SK-N-SH (cell line): ENCODE measurements at regions not wholly inside any gene's neighbourhood (a gene's known extent, or its start where the extent isn't known, plus 50 kb on each side); places are given as distances from the start of the nearest gene placed in this dataset.
A peak's percentile ranks its signal among the peaks of the same experiment; 100 is the strongest.

Experiments used
- CTCF ChIA-PET: fragments of 300-600, 350-600 bp; formaldehyde crosslinking; extraction: SDS; loops from one replicate; lab custom pipeline; 2021; lab: Yijun Ruan, JAX
- POLR2A ChIA-PET: fragments of 350-600 bp; sonication (Branson Sonifier 250); formaldehyde crosslinking; extraction: SDS; loops from one replicate; lab custom pipeline; 2020; ENCODE audit warnings: antibody characterized with exemption, inconsistent platforms; lab: Yijun Ruan, JAX
- DNase-seq: peaks from one replicate; pipeline ENCODE4 v3.0.0; 2012
- H2AFZ ChIP-seq: fragments of 200-600 bp; sonication (generic); 2 replicates; pipeline ENCODE4 v1.8.1; 2016; ENCODE audit warnings: antibody characterized with exemption, mild to moderate bottlenecking, low read depth
- H3F3A ChIP-seq: fragments of 200-600 bp; sonication (generic); replicated peaks from 2 replicates; pipeline ENCODE3; 2016; ENCODE audit warnings: antibody characterized with exemption, mild to moderate bottlenecking; ENCODE audit not compliant: insufficient read depth
- H3K27ac ChIP-seq, 2 experiments: fragments of 200-500 bp in 1 of 2; fragments of 200-600 bp in 1 of 2; sonication (Bioruptor generic) in 1 of 2; sonication (generic), shearing (Covaris generic) in 1 of 2; 2 replicates each; pipeline versions ENCODE4 v1.5.1 to v1.6.1; 2014 to 2016; ENCODE audit warnings: low read depth in 2 of 2, inconsistent platforms in 1 of 2, low read length in 1 of 2, mild to moderate bottlenecking in 1 of 2, mixed read lengths in 1 of 2
- H3K27me3 ChIP-seq: fragments of 200-600 bp; sonication (generic), shearing (Covaris generic); 2 replicates; pipeline ENCODE4 v1.6.1; 2016; ENCODE audit warnings: mixed run types; ENCODE audit not compliant: insufficient read depth
- H3K36me3 ChIP-seq, 2 experiments: fragments of 200-500 bp in 1 of 2; fragments of 200-600 bp in 1 of 2; sonication (Bioruptor generic) in 1 of 2; sonication (generic) in 1 of 2; replicated peaks in 1 of 2; 2 replicates each; pipeline versions ENCODE3 to v1.5.1; 2014 to 2016; ENCODE audit warnings: low read length in 1 of 2, mild to moderate bottlenecking in 1 of 2; ENCODE audit not compliant: insufficient read depth in 2 of 2, control insufficient read depth in 1 of 2
- H3K4me1 ChIP-seq, 2 experiments: fragments of 200-500 bp in 1 of 2; fragments of 200-600 bp in 1 of 2; sonication (Bioruptor generic) in 1 of 2; sonication (generic), shearing (Covaris generic) in 1 of 2; 2 replicates each; pipeline versions ENCODE4 v1.5.1 to v1.6.1; 2014 to 2016; ENCODE audit warnings: low read depth in 1 of 2, low read length in 1 of 2, mixed run types in 1 of 2; ENCODE audit not compliant: insufficient read depth in 2 of 2, control insufficient read depth in 1 of 2
- H3K4me2 ChIP-seq: fragments of 200-600 bp; sonication (generic), shearing (Covaris generic); 2 replicates; pipeline ENCODE4 v1.6.1; 2017; ENCODE audit warnings: mixed run types
- H3K4me3 ChIP-seq, 2 experiments: fragments of 200-500 bp in 1 of 2; fragments of 200-600 bp in 1 of 2; sonication (Bioruptor generic) in 1 of 2; sonication (generic), shearing (Covaris generic) in 1 of 2; 2 replicates each; pipeline versions ENCODE4 v1.5.1 to v1.8.1; 2014 to 2016; ENCODE audit warnings: low read depth in 2 of 2, inconsistent platforms in 1 of 2, low read length in 1 of 2, mild to moderate bottlenecking in 1 of 2, mixed read lengths in 1 of 2, moderate library complexity in 1 of 2
- H3K79me2 ChIP-seq: fragments of 200-600 bp; sonication (generic); 2 replicates; pipeline ENCODE4 v1.8.1; 2017; ENCODE audit warnings: mild to moderate bottlenecking; ENCODE audit not compliant: insufficient read depth
- H3K9ac ChIP-seq: fragments of 200-600 bp; sonication (generic); 2 replicates; pipeline ENCODE4 v1.6.1; 2017; ENCODE audit warnings: mixed run types
- H3K9me2 ChIP-seq: fragments of 200-600 bp; sonication (generic); 2 replicates; pipeline ENCODE4 v1.6.1; 2017; ENCODE audit warnings: mixed run types
- H3K9me3 ChIP-seq: fragments of 200-600 bp; sonication (generic); 2 replicates; pipeline ENCODE4 v1.6.1; 2017; ENCODE audit warnings: mixed run types, mild to moderate bottlenecking, moderate library complexity
- H4K20me1 ChIP-seq: fragments of 200-600 bp; sonication (generic); 2 replicates; pipeline ENCODE4 v1.6.1; 2017; ENCODE audit warnings: mild to moderate bottlenecking, mixed run types; ENCODE audit not compliant: insufficient read depth
- ELF1 ChIP-seq: IDR thresholded peaks from 2 replicates; pipeline ENCODE4 v1.4.0; 2012
- EP300 ChIP-seq, 2 experiments: IDR thresholded peaks; 2 replicates each; pipeline versions ENCODE4 v1.4.0 to v1.6.1; 2012; ENCODE audit warnings: borderline replicate concordance in 1 of 2, low read depth in 1 of 2, low read length in 1 of 2
- EZH2phosphoT487 ChIP-seq: fragments of 200-600 bp; sonication (generic); IDR thresholded peaks from 2 replicates; pipeline ENCODE4 v1.6.1; 2017; ENCODE audit warnings: low read depth, mixed run types, mild to moderate bottlenecking, antibody characterized with exemption, moderate library complexity, borderline replicate concordance
- FOXJ3 ChIP-seq: sonication (generic); formaldehyde crosslinking; IDR thresholded peaks from 2 replicates; pipeline ENCODE4 v1.5.1; 2020; ENCODE audit warnings: mild to moderate bottlenecking, missing genetic modification reagents
- FOXM1 ChIP-seq: IDR thresholded peaks from 2 replicates; pipeline ENCODE4 v1.4.0; 2012; ENCODE audit warnings: low read depth, mild to moderate bottlenecking
- GATA2 ChIP-seq: sonication (generic); formaldehyde crosslinking; IDR thresholded peaks from 2 replicates; pipeline ENCODE4 v1.5.0; 2020; ENCODE audit warnings: mild to moderate bottlenecking, missing genetic modification reagents
- JUND ChIP-seq: IDR thresholded peaks from 2 replicates; pipeline ENCODE4 v1.4.0; 2012
- MEF2A ChIP-seq: IDR thresholded peaks from 2 replicates; pipeline ENCODE4 v1.4.0; 2012; ENCODE audit warnings: low read depth, borderline replicate concordance
- MXI1 ChIP-seq: IDR thresholded peaks from 2 replicates; pipeline ENCODE4 v1.6.1; 2012; ENCODE audit warnings: mild to moderate bottlenecking, low read depth, low read length, improper control_type of control experiment
- NRF1 ChIP-seq: IDR thresholded peaks from 2 replicates; pipeline ENCODE4 v1.6.1; 2012; ENCODE audit warnings: low read depth, mild to moderate bottlenecking, low read length
- POLR2AphosphoS5 ChIP-seq: IDR thresholded peaks from 2 replicates; pipeline ENCODE4 v1.6.1; 2012; ENCODE audit warnings: low read depth, low read length
- RCOR1 ChIP-seq: fragments of 150-350 bp; IDR thresholded peaks from 2 replicates; pipeline ENCODE4 v1.6.1; 2017; ENCODE audit warnings: antibody characterized with exemption, low read length
- RFX5 ChIP-seq: IDR thresholded peaks from 2 replicates; pipeline ENCODE4 v1.6.1; 2012; ENCODE audit warnings: mild to moderate bottlenecking, improper control_type of control experiment, low read length
- RXRA ChIP-seq: IDR thresholded peaks from 2 replicates; pipeline ENCODE4 v1.4.0; 2012; ENCODE audit warnings: low read depth, mild to moderate bottlenecking, borderline replicate concordance
- SMC3 ChIP-seq: IDR thresholded peaks from 2 replicates; pipeline ENCODE4 v1.6.1; 2012; ENCODE audit warnings: low read depth, low read length, improper control_type of control experiment
- TAF1 ChIP-seq: IDR thresholded peaks from 2 replicates; pipeline ENCODE4 v1.6.1; 2012; ENCODE audit warnings: low read depth, mild to moderate bottlenecking, low read length, moderate library complexity, borderline replicate concordance
- TCF12 ChIP-seq: IDR thresholded peaks from 2 replicates; pipeline ENCODE4 v1.4.0; 2012
- TEAD4 ChIP-seq: IDR thresholded peaks from 2 replicates; pipeline ENCODE4 v1.4.0; 2012; ENCODE audit warnings: mild to moderate bottlenecking, borderline replicate concordance; ENCODE audit not compliant: insufficient read depth
- YY1 ChIP-seq: IDR thresholded peaks from 2 replicates; pipeline ENCODE4 v1.4.0; 2012; ENCODE audit warnings: low read depth, mild to moderate bottlenecking
- WGBS: methylation state at CpG from one replicate; pipeline ENCODE4 v1.1.6; 2017; ENCODE audit warnings: low lambda C conversion rate; 5-methylcytosine and 5-hydroxymethylcytosine counted together
- TF ChIP-seq, protein P1 (sequence below): IDR thresholded peaks from 2 replicates; pipeline ENCODE4; 2012
- TF ChIP-seq, protein P2 (sequence below): IDR thresholded peaks from 2 replicates; pipeline ENCODE4 v1.4.0; 2012; ENCODE audit warnings: low read depth, borderline replicate concordance
- TF ChIP-seq, protein P3 (sequence below): IDR thresholded peaks from 2 replicates; pipeline ENCODE4 v1.6.1; 2012; ENCODE audit warnings: mild to moderate bottlenecking, low read depth, low read length, moderate library complexity
- TF ChIP-seq, protein P4 (sequence below): fragments of 150-350 bp; IDR thresholded peaks from 2 replicates; pipeline ENCODE4 v1.6.1; 2017; ENCODE audit warnings: antibody characterized with exemption, low read length, low read depth, borderline replicate concordance
- TF ChIP-seq, protein P5 (sequence below): IDR thresholded peaks from 2 replicates; pipeline ENCODE4 v1.4.0; 2012; ENCODE audit warnings: low read depth

DNA sequence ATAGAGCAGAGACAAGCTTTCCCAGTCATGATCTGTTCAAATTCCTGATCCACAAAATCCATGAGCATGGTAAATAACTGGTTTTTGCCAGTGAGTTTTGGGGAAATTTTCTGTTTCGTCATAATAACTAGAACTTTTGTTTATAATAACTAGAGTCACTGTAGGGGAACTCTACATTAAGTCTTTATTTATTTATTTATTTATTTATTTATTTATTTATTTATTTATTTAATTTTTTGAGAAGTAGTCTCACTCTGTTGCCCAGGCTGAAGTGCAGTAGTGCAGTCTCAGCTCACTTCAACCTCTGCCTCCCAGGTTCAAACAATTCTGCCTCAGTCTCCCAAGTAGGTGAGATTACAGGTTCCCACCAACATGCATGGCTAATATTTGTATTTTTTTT, 1106.8 kb downstream of the AMY1C start:
- no peaks in the 10 kb centered on the region for H3K27me3 ChIP-seq
- no peak overlapping the region for H2AFZ ChIP-seq
- no peak overlapping the region for H3K4me3 ChIP-seq
- no peak for DNase-seq
- H3K27ac ChIP-seq = no peak overlapping the region
- no peaks in the 10 kb centered on the region for H3F3A ChIP-seq
- no peaks in the 10 kb centered on the region for H3K9me3 ChIP-seq
- no peaks in the 10 kb centered on the region for H4K20me1 ChIP-seq
- POLR2A ChIA-PET = no interaction called here
- CTCF ChIA-PET = no interaction called here
- no peaks in the 10 kb centered on the region for H3K4me1 ChIP-seq
- no peaks in the 10 kb centered on the region for H3K79me2 ChIP-seq
- no peak overlapping the region for H3K4me2 ChIP-seq
- H3K36me3 ChIP-seq = no peaks in the 10 kb centered on the region
- no peaks in the 10 kb centered on the region for H3K9me2 ChIP-seq
- no peak for TF ChIP-seq EP300 (IDR thresholded peaks at IDR 0.05; ENCODE audit: borderline replicate concordance in 1 of 2, low read depth in 1 of 2, low read length in 1 of 2)
- TF ChIP-seq, protein P1, sequence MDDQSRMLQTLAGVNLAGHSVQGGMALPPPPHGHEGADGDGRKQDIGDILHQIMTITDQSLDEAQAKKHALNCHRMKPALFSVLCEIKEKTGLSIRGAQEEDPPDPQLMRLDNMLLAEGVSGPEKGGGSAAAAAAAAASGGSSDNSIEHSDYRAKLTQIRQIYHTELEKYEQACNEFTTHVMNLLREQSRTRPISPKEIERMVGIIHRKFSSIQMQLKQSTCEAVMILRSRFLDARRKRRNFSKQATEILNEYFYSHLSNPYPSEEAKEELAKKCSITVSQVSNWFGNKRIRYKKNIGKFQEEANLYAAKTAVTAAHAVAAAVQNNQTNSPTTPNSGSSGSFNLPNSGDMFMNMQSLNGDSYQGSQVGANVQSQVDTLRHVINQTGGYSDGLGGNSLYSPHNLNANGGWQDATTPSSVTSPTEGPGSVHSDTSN = no peak
- TF ChIP-seq SMC3 = no peak
- TF ChIP-seq RCOR1 = no peak
- TF ChIP-seq YY1 = no peak
- TF ChIP-seq TCF12 = no peak
- no peak for TF ChIP-seq GATA2 (CRISPR knock-in tag)
- no peak for TF ChIP-seq NRF1
- no peak for TF ChIP-seq MEF2A
- TF ChIP-seq, protein P2, sequence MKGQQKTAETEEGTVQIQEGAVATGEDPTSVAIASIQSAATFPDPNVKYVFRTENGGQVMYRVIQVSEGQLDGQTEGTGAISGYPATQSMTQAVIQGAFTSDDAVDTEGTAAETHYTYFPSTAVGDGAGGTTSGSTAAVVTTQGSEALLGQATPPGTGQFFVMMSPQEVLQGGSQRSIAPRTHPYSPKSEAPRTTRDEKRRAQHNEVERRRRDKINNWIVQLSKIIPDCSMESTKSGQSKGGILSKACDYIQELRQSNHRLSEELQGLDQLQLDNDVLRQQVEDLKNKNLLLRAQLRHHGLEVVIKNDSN = no peak
- TF ChIP-seq RXRA = no peak
- no peak for TF ChIP-seq FOXM1
- TF ChIP-seq TEAD4 = no peak
- TF ChIP-seq EZH2phosphoT487 = no peak
- WGBS = 67% methylated on average over 1 of the region's 1 CpG
- no peak overlapping the region for H3K9ac ChIP-seq

DNA sequence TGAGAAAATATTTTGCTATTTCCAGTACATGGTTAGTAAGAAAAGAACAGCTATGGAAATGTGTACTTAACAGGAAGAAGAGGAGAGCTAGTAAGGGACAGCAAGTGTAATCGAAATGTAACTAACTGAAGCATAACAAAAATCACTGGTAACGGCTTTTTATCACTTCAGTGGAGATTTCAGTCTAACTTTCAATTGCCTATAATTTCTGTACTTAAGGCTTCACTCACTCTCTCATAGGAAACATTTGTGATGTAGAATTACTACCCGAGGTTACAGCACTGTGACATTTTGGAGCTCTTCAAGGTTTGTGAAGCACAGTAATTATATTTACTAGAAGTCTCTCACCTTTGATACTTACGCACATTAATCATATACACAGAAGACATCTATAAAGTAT, 1119.1 kb downstream of the AMY1C start:
- Histone ChIP-seq H3K9me2 (no peaks in the 10 kb centered on the region), H3K79me2 (no peaks in the 10 kb centered on the region), H3K4me3 (no peak overlapping the region), H3K4me2 (no peak overlapping the region), H4K20me1 (no peaks in the 10 kb centered on the region), H3K9ac (no peak overlapping the region), H3K4me1 (no peaks in the 10 kb centered on the region), H3F3A (no peaks in the 10 kb centered on the region), H3K27me3 (no peaks in the 10 kb centered on the region), H3K36me3 (no peaks in the 10 kb centered on the region), H2AFZ (peak overlapping the region; percentile 13; the same call in 1 of the 2 replicates), H3K27ac (no peak overlapping the region), H3K9me3 (no peaks in the 10 kb centered on the region)
- 46% methylated on average over 4 of the region's 4 CpGs for WGBS
- ChIA-PET CTCF (no interaction called here), POLR2A (no interaction called here)
- no peak for DNase-seq
- TF ChIP-seq FOXJ3 (CRISPR knock-in tag) (no peak), RFX5 (no peak), TCF12 (no peak), ELF1 (no peak), TAF1 (no peak), JUND (no peak), RCOR1 (no peak), POLR2AphosphoS5 (no peak), MXI1 (no peak), EZH2phosphoT487 (no peak), FOXM1 (no peak)
- TF ChIP-seq, protein P3, sequence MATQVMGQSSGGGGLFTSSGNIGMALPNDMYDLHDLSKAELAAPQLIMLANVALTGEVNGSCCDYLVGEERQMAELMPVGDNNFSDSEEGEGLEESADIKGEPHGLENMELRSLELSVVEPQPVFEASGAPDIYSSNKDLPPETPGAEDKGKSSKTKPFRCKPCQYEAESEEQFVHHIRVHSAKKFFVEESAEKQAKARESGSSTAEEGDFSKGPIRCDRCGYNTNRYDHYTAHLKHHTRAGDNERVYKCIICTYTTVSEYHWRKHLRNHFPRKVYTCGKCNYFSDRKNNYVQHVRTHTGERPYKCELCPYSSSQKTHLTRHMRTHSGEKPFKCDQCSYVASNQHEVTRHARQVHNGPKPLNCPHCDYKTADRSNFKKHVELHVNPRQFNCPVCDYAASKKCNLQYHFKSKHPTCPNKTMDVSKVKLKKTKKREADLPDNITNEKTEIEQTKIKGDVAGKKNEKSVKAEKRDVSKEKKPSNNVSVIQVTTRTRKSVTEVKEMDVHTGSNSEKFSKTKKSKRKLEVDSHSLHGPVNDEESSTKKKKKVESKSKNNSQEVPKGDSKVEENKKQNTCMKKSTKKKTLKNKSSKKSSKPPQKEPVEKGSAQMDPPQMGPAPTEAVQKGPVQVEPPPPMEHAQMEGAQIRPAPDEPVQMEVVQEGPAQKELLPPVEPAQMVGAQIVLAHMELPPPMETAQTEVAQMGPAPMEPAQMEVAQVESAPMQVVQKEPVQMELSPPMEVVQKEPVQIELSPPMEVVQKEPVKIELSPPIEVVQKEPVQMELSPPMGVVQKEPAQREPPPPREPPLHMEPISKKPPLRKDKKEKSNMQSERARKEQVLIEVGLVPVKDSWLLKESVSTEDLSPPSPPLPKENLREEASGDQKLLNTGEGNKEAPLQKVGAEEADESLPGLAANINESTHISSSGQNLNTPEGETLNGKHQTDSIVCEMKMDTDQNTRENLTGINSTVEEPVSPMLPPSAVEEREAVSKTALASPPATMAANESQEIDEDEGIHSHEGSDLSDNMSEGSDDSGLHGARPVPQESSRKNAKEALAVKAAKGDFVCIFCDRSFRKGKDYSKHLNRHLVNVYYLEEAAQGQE = no peak
- TF ChIP-seq, protein P4, sequence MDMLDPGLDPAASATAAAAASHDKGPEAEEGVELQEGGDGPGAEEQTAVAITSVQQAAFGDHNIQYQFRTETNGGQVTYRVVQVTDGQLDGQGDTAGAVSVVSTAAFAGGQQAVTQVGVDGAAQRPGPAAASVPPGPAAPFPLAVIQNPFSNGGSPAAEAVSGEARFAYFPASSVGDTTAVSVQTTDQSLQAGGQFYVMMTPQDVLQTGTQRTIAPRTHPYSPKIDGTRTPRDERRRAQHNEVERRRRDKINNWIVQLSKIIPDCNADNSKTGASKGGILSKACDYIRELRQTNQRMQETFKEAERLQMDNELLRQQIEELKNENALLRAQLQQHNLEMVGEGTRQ = no peak
- TF ChIP-seq, protein P5, sequence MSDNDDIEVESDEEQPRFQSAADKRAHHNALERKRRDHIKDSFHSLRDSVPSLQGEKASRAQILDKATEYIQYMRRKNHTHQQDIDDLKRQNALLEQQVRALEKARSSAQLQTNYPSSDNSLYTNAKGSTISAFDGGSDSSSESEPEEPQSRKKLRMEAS = no peak
